GM19324 (cell line): ENCODE measurements at regions not wholly inside any gene's neighbourhood (a gene's known extent, or its start where the extent isn't known, plus 50 kb on each side); places are given as distances from the start of the nearest gene placed in this dataset.
"Not testable (repeated sequence)": the region's sequence is repeated elsewhere in the genome, so short reads cannot be mapped to it uniquely, and the experiment has no call there.

Experiments
- ATAC-seq: cut with Tn5 transposase; IDR thresholded peaks from one replicate; pipeline ENCODE4 v1.9.1; 2021; ENCODE audit warnings: mild to moderate bottlenecking, moderate library complexity; ENCODE audit not compliant: unreplicated experiment, low FRiP score

DNA sequence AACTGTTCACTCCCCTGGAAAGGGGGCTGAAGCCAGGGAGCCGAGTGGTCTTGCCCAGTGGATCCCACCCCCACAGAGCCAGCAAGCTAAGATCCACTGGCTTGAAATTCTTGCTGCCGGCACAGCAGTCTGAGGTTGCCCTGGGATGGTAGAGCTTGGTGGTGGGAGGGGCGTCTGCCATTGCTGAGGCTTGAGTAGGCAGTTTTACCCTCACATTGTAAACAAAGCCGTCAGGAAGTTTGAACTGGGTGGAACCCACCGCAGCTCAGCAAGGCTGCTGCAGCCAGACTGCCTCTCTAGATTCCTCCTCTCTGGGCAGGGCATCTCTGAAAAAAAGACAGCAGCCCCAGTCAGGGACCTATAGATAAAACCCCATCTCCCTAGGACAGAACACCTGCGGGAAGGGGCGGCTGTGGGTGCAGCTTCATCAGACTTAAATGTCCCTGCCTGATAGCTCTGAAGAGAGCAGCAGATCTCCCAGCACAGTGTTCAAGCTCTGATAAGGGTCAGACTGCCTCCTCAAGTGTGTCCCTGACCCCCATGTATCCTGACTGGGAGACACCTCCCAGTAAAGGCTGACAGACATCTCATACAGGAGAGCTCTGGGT lies 140.0 kb upstream of the C1GALT1 start:
- ATAC-seq: not testable (repeated sequence)

DNA sequence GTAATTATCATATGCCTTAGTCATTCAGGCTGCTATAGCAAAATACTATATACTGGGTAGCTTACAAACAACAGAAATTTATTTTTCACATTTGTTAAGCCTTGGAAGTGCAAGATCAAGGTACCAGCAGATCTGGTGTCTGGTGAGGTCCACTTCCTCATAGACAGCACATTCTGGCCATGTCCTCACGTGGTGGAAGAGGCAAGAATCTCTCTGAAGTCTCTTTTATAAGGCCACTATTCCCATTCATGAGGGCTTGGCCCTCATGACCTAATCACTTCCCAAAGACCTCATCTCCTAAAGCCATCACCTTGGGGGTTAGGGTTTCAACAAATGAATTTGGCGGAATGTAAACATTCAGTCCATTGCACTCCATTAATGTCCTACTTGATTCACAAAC lies 137.5 kb upstream of the C1GALT1 start:
- no peak for ATAC-seq

DNA sequence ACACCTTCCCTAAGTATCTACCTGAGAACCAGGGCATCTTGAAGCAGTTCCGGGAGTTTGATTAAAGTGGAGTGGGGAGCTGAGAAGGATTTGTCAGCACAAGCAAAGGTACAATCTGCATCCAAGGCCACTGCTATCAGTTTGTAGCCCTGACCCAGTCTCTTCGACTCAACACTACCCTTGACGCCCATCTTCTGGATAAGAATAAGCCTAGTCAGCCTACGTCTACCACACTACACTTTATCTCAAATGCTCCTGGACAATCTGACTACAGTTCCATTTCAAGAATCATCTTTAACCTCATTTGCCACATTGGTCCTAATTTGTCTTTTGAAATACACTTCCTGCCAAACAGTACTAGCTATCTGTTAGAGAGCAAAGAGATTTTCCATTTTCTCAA lies 134.1 kb upstream of the C1GALT1 start:
- no peak for ATAC-seq

DNA sequence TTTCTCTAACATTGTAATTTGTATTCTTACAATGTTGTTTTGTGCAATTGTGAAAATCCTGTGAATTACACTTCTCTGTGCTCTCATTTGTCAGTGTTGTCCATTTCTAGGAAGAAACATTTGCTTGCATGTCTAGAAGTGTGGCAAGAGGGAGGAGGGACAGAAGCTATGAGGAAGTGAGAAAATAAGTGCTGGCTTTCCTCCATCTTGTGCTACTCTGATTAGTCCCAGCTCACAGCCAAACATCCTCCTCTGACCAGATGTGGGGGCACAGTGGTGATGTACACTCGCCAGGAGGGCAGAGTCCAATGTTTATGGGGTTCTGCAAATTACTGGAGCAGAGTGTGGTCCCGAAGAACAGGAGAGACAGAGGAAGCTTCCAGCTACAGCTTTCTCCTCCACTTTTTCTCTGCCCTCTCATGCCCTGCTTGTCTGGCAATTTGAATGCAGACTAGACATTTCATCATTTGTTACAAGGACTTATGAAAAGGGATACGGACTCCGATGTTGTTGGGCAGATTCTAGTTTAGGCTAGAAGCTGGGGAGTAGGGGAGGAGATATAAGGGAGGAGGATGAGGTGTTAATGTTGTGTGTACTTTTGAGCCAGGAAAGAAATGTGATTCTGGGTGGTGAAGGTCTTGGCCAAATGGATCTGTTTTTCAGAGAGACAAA lies 131.0 kb upstream of the C1GALT1 start:
- ATAC-seq: peak; percentile 83

DNA sequence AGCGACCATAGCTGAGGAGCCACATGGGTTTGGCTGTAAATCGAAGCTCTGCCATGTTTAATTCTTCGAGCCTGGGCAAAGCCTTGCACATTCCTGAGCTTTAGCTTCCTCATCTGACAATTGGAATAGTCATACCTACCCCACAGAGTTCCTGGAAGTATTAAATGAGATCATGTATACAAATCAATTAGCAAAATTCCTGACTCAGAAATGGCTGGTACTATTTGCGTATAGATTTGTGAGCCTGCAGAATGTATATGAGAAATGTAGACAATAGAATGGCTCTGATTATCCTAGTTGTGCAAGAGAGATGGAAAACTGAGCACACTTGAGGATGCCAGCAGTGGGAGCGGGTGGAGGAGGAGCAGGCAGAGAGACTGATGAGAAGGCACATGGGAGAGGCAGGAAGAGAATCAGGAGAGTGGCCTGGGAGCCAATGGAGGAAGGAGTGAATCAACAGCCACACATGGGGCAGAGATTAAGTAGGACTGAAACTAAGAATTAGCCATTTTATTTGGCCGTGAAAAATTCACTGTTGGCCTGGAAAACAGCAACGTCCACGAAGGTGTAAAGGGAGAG lies 128.0 kb upstream of the C1GALT1 start:
- no peak for ATAC-seq

DNA sequence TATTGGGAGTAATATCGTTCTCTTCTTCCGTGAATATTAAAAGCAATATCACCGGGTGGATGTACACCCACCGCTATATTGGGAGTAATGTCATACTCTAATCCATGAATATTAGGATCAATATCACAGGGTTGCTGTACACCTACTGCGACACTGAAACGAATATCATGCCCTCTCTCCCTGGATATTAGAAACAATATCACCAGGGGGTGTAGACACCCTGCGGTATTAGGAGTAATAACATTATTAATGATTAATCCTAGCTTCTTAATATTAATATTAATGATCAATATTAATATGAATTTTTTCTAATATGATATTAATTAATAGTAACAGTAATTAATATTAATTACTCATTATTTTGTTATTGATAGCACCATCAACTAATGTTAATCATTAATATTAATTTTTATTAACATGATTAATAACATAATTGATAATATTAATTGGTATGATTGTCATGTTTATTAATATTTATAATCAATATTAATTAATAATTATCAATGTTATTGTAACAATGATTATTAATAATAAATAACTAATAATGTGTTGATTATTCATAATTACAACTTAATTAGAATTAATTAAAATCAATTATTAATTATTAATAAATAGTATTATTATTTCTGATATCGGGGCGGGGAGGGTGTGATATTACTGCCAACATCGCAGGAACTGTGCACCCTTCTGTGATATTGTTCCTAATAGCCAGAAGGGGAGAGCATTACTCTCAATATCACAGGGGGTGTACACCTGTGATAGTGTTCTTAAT lies 121.3 kb upstream of the C1GALT1 start:
- ATAC-seq: no peak

DNA sequence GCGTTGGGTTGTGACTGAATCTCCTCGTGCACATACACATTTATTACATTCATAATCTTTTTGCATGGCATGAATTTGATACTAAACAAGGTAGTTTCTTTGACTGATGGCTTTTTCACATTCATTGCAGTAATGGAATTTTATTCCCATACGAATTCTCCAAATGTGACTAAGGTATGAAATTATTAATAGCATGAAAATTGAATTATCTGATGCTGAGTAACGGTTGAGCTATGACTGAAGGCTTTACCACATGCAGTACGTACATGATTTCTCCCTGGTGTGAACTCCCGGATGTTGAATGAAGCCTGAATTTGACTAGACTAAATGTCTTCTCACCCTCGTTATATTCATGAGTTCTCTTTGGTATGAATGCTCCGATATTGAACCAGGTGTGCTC lies 104.4 kb upstream of the C1GALT1 start:
- no peak for ATAC-seq

DNA sequence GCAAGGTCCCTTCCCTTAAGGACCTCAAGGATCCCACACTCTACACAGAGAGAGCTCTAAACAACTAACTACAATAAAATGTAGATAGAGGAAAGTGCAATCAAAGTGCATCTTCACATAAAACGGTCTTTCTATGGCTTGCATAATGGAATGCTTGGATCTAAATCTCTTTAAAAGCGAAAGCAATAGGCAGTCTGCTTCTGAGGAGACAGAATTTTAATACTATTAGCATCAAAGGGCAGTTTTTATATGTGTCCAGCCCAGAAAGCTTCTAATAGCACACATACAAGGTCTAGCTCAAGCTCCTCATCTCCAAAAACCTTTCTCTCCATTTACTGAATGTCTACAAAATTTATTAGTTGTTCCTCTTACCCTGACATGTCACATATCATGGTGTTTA lies 101.5 kb upstream of the C1GALT1 start:
- ATAC-seq: no peak

DNA sequence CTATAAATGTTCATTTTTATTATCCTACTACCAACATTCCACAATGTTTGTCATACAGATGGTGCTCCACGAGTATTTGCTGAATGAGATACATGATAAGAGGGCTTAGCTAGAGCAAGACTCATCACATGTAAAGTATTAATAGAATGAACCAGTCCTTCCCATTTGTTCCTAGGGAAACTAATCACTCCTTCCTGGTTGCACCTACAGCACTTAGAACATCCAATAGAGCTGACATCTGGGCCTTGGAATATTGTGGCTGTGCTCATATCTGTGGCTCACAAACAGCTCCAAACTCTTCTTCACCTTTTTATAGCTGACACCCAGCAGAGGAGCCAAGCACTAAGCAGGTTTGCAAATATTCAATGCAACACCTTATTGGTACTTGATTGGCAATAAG lies 91.9 kb upstream of the C1GALT1 start:
- ATAC-seq: no peak

DNA sequence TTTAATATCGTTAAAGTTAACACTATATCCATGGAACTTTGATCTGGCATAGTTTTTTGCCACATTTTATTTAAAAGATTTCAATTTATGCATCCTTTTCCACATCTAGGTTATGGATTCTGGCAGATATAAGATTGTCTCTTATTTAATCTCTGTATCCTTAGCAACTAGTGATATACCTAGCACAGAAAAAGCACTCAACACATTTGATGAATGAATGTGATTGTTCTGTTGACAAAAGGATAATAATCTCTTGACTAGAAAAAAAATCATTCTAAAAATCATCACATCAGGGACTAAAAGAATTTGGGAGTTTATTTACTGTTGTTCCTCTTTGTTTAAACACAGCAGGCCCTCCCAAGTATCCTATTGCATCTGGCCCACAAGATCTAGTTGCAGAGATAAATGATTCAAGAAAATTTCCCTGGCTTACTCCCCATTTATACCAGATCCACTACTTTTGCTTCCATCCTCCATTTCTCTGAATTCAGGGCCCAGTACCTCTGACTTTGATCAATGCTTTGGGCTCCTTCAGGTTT lies 84.0 kb upstream of the C1GALT1 start:
- no peak for ATAC-seq

DNA sequence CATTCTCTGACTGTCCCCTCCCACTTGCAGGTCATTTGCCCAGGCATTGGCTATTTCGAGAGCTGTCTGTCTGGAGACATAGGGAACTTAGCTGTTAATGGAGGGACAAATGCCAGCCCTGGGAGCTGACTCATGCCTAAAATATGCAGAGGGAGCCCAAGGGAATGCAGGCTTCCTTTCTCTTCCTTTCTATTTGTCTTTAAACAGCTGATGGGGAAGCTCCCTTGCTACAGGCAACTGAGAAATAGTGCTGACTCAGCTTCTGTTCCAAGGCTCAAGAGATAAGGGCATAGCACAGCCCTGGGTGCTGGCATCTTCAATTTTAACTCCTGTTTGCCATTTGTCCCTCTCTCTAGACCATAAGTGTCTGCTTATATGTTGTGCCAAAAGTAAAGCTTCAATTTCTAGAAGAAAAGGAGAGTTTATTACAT lies 82.7 kb upstream of the C1GALT1 start:
- ATAC-seq: no peak

DNA sequence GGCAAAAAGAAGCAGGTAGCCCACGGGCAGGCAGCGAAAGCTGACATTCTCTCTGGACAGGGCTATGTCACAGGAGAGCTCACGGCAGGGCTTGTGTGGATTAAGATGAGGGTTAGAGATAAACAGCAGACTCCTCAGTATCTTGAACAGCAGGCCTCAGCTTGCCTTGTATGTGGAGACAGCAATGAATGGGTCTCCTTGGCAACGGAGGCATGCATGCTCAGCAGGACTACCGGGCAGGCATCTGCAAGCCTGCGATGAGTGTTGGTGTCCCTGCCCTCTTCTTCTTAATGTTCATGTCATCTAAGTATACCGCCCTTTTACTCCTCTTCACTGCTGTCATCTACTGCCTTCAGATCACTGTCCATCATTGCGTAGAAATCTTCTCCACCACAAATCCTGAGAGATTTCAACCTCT lies 81.9 kb upstream of the C1GALT1 start:
- ATAC-seq: no peak

DNA sequence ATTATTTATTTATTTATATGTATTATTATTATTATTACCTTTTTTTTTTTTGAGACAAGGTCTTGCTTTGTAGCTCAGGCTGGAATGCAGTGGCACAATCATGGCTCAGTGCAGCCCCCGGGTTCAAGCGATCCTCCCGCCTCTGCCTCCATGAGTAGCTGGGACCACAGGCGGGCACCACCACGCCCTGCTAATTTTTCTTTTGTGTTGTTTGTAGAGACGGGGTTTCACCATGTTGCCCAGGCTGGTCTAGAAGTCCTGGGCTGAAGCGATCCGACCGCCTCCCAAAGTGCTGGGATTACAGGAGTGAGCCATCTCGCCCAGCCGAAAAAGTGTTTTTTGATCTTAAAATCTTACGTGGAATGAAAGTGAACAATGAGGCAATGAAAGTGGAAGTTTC lies 79.4 kb upstream of the C1GALT1 start:
- no peak for ATAC-seq

DNA sequence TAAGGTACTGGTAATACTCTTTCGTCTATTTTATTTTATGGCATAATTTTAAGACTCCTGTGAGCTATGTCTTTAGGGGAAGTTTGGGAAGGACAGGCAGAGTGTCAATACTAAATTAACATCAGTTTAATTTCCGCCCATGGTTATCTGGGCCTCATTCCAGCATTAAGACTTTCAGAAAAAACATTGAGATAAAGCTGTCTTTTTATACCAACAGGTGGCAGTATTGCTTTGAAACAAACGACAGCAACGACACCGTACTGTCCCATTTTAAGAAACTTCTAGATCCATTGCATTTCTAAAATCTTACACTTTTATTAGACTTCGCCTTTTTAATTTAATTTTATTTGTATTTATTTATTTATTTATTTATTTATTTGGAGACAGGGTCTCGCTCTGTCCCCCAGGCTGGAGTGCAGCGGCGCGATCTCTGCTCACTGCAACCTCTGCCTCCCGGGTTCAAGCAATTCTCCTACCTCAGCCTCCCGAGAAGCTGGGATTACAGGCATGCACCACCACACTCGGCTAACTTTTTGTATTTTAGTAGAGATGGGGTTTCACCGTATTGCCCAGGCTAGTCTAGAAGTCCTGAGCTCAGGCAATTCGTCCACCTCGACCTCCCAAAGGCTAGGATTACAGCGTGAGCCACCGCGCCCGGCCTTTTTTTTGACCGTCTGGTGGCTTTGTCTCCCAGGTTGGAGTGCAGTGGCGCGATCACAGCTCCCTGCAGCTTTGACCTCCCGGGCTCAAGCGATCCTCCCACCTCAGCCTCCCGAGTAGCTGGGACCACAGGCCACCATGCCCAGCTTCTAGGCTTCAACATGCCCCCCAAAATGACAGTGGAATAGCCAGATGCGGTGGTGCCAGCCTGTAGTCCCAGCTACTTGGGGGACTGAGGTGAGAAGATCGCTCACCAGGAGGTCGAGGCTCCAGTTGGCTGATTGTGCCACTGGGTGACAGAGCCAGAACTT lies 78.7 kb upstream of the C1GALT1 start:
- no peak for ATAC-seq

DNA sequence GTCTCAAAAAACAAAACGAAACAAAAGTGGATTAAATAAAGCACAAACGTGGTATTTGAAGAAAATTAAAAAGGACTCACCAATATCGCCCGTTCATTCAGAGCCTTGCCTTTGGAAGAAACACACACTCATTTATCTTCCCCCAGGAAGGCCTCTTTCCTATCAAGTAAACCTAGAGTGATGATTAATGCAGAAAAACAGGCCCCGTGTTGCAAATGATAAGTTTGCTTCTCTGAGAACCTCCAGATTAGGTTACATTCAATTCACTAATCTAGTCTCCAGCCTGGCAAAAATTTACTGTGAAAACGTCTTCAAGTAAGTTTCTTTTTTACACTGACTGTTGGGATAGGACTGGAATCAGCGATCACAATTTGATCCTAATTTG lies 78.0 kb upstream of the C1GALT1 start:
- no peak for ATAC-seq

DNA sequence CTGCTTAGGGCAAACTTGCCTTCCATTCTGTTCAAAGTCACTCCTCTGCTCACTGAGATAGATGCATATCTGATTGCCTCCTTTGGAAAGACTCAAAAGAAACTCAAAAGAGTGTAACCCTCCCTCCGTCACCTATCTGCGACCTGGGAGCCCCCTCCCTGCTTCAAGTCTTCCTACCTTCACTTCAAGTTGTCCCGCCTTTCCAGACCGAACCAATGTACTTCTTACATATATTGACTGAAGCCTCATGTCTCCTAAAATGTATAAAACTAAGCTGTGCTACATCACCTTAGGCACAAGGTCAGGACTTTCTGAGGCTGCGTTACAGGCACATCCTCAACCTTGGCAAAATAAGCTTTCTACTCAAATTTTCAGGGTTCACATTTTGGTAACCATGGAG lies 77.4 kb upstream of the C1GALT1 start:
- no peak for ATAC-seq

DNA sequence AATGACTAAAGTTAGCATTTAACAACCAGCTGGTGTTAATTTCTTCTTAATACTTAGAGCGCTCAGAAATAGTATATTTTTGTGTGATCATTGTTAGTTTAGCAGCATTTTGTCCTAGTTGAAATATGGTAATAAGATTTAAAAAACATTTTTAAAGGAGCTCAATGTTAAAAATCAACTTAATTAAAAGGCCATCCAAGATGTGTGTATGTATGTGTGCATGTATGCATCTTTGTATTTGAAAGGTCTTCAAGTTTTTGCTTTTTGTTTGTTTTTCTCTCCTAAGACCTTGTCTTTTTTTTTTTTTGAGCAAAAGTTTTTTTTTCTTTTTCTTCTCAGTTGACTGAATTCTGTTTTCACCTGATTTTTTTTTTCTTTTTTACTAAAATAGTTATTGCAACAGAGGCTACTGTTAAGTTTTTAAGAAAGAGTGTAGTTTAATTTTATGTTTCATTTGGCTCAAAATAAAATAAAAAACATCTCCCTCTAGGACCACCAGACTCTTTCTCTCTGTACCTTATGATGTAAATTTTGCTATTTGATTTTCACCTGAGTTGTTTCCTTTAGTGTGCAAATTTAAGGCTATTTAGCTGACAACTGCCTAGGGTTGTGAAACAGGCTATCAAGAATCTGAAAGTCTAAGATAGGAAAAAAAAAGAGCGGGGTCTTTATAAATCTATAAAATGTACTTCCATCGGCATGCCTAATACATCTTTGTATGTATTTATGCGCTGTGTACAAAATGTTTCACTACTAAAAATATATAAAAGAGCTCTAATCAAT lies 76.4 kb upstream of the C1GALT1 start:
- ATAC-seq: no peak

DNA sequence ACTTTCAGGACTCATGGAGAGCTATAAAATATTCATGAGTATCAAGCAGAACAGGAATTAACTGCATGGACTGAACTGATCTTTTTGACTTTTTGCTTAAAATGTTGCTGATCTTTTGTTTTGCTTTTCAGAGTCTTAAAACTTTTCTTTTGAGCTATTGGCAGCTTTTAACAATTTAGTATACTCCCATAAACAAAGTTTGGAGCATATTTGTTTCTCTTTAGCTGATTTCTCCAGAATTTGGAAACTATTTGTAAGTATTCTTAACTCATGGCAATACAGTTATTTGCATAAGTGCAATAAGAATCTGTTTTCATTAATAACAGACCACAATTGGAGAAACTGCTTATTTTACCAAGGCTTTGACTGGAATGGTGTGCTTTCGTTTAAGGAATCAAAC lies 73.4 kb upstream of the C1GALT1 start:
- ATAC-seq: no peak

DNA sequence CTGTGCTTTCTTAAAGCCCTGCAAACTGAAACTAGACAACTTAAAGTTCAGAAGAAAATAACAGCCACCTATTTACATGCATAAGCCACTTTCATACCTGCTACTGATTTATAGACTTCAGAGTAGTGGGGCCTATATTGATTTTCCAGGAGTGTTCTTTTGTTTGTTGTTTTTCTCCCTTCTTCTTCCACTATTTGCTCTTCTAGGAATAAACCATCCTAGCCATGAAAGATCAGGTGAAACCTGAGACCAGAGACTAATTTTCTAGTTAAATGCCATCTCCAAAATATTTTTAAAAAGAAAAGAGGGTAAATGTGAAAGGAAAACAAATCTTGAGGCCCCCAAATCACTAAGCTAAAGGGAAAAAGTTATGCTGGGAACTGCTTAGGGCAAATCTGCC lies 72.4 kb upstream of the C1GALT1 start:
- ATAC-seq: no peak
